ENCODE measurements at regions not wholly inside any gene's neighbourhood (a gene's known extent, or its start where the extent isn't known, plus 50 kb on each side); places are given as distances from the start of the nearest gene placed in this dataset.
A peak's percentile ranks its signal among the peaks of the same experiment; 100 is the strongest.

DNA sequence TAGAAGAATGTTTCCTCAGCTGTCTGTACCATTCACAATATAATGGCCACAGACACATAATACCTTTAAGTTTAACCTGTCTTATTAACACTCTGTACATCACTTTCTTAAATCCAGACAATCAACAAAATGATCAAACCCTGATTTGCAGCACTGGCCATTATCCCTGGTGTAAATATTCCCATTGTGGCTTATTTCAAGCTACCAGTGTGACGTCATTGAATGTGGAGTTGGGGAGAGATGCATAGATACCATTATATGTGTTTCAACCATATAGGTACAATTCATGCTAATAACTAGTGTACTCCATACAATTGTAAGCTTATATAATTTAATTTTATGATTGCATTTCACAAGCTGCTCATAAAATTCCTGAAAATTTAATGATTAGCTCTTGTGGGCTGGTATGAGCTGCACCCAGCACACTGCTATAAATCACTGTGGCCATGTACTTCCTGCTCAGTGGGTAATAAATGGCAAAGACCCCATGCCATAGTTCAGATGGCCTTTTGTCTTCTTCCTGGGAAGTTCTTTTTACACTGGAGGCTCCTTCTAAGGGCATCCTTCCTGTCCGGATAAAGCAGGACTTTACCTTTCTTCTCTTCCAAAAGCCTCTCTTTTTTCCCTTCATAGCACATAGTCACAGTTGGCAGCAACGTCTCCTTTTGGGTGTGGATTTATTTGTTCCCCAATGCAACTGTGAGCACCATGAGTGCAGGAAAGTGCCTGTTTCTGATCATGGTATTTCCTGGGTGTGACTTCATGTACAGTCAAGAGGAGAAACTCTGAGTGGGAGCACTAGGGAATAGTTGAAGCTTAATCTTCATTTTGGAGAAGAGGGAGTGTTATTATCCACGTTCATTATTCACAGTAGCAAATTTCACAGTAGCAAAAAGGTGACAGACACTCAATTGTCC is 87.8 kb downstream of the MIAT start:
- Histone ChIP-seq H3K9me3 (no peaks in the 10 kb centered on the region), H3K36me3 (no peaks in the 10 kb centered on the region), H3K4me3 (no peak overlapping the region), H3K27me3 (no peaks in the 10 kb centered on the region), H3K27ac (peak overlapping the region in 1 of 4 donors; percentile 57), H3K4me1 (no peaks in the 10 kb centered on the region)
- TF ChIP-seq POLR2A (IDR thresholded peaks at IDR 0.05): no peak
- TF ChIP-seq, protein P1, sequence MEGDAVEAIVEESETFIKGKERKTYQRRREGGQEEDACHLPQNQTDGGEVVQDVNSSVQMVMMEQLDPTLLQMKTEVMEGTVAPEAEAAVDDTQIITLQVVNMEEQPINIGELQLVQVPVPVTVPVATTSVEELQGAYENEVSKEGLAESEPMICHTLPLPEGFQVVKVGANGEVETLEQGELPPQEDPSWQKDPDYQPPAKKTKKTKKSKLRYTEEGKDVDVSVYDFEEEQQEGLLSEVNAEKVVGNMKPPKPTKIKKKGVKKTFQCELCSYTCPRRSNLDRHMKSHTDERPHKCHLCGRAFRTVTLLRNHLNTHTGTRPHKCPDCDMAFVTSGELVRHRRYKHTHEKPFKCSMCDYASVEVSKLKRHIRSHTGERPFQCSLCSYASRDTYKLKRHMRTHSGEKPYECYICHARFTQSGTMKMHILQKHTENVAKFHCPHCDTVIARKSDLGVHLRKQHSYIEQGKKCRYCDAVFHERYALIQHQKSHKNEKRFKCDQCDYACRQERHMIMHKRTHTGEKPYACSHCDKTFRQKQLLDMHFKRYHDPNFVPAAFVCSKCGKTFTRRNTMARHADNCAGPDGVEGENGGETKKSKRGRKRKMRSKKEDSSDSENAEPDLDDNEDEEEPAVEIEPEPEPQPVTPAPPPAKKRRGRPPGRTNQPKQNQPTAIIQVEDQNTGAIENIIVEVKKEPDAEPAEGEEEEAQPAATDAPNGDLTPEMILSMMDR (IDR thresholded peaks at IDR 0.05): no peak
- DNase-seq: no peak

DNA sequence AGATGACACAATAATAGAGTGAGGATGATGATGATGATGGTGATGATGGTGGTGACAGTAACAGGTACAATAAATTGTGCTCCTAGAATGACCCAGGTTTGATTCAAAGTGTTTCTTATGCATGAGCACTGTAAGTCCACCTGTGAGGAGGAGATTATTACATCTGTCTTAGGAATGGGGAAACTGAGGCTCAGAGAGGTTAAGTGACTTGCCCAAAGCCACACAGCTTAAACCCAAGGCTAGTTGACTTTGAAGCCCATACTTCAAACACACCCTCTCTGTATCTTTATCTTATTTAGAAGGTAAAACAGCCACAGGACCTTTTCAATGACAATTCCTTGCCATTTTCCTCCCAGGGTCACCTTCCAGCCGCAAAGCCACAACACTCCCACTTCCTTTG is 88.9 kb downstream of the MIAT start:
- H3K9me3 ChIP-seq: no peaks in the 10 kb centered on the region
- H3K36me3 ChIP-seq: no peaks in the 10 kb centered on the region
- TF ChIP-seq, protein P1 (IDR thresholded peaks at IDR 0.05): no peak
- no peak for TF ChIP-seq POLR2A (IDR thresholded peaks at IDR 0.05)
- H3K27me3 ChIP-seq: no peaks in the 10 kb centered on the region
- DNase-seq: no peak
- no peaks in the 10 kb centered on the region for H3K4me1 ChIP-seq
- H3K4me3 ChIP-seq: no peak overlapping the region
- no peak overlapping the region for H3K27ac ChIP-seq

DNA sequence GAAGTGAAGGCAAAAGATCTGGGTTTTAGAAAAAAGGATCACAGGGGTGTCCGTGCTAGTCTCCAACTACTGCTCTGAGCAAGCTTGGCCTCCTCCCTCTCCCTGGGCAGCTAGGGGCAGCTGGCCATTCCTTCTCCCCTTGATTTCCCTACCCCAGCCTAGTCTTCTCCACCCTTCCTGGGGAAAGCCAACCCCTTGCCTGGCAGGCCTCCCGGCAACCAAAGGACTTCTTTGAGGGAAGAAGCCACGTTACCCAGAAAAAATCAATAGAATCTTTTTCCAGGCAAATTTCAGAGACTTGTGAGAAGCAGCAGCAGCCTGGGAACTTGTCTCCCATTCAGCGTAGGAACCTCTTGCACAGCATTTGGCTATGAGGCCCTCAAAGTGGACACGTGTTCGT is 91.5 kb downstream of the MIAT start:
- Histone ChIP-seq H3K27me3 (no peaks in the 10 kb centered on the region), H3K4me3 (no peak overlapping the region), H3K27ac (no peak overlapping the region), H3K9me3 (no peaks in the 10 kb centered on the region), H3K36me3 (no peaks in the 10 kb centered on the region), H3K4me1 (no peaks in the 10 kb centered on the region)
- TF ChIP-seq, protein P1 (IDR thresholded peaks at IDR 0.05): no peak
- no peak for TF ChIP-seq POLR2A (IDR thresholded peaks at IDR 0.05)
- DNase-seq: no peak

DNA sequence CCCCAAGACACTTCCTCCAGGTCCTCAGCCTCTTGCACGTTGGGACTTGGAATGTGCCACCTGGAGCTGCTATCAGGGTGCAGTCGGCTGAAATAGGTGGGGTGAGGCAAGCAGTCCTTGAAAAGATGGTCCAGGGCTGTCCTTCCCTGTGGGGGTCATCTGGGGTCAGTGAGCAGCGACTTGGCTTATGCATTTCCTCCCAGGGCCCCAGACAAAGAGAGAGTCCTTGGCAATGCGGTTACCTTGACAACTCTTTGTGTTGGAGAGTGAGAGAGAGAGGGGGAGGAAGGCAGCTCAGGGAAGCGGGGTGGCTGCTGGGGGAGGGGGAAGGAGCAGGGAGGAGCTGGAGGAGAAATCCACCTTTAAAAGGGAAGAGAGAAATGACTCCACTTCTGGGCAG is 93.8 kb downstream of the MIAT start:
- DNase-seq: no peak
- Histone ChIP-seq H3K27me3 (no peaks in the 10 kb centered on the region), H3K27ac (no peak overlapping the region), H3K36me3 (no peaks in the 10 kb centered on the region), H3K4me3 (no peak overlapping the region), H3K4me1 (no peaks in the 10 kb centered on the region), H3K9me3 (no peaks in the 10 kb centered on the region)
- no peak for TF ChIP-seq POLR2A (IDR thresholded peaks at IDR 0.05)
- TF ChIP-seq, protein P1 (IDR thresholded peaks at IDR 0.05): no peak

DNA sequence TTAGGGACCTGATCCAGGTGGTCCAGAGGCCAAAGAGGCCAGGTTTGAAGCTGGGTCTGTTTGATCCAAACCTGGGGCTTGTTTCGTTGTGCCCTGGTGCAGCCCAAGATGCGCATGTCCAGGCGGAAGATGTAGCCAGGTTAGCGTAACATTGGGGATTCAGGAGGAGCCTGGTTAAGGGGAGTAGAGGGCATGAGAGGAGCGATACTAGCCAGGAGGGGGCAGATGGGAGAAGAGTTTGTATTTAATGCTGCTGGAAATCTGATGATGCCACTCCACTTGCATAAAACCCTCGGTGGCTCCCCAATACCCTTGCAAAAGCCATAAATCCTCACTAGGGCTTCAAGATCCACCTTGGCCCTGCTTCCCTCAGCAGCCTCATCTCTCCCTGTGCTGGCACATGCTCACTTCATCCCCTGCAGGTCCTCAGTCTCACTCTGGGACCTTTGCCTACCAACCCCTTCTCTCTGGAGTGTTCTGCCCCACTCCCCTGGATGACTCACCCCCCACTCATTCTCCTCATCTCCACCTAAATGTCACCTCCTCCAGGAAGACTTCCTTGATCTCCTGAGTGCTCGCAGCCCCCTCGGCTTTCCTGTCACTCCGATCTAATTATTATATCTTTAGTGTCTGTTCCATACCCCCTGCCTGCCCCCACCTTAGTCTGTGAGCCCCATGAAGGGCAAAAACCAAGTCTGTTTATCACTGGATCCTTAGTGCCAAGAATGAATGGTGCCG is 95.9 kb downstream of the MIAT start:
- Histone ChIP-seq H3K36me3 (no peaks in the 10 kb centered on the region), H3K9me3 (no peaks in the 10 kb centered on the region), H3K27ac (no peak overlapping the region), H3K4me3 (no peak overlapping the region), H3K27me3 (no peaks in the 10 kb centered on the region), H3K4me1 (peaks cover 0 to 4% (median 0%) of the 10 kb centered on the region in 4 donors)
- no peak for DNase-seq
- TF ChIP-seq, protein P1 (IDR thresholded peaks at IDR 0.05): no peak
- no peak for TF ChIP-seq POLR2A (IDR thresholded peaks at IDR 0.05)

Measured in Peyer's patch (tissue), 4 donors.